GM10266 (cell line): ENCODE measurements at regions not wholly inside any gene's neighbourhood (a gene's known extent, or its start where the extent isn't known, plus 50 kb on each side); places are given as distances from the start of the nearest gene placed in this dataset.

ENCODE experiments used
- DNase-seq: peaks from one replicate; pipeline ENCODE4 v3.0.0; 2012; ENCODE audit errors: extremely low spot score
- CTCF ChIP-seq: IDR thresholded peaks from 2 replicates; pipeline ENCODE4 v1.5.1; 2012; ENCODE audit warnings: mild to moderate bottlenecking, low read depth; ENCODE audit not compliant: control insufficient read depth, insufficient read depth; ENCODE audit errors: missing control alignments

GRCh38 chr5:155759252-155759651, 567.7 kb upstream of the SGCD start:
- DNase-seq, result no peak
- TF ChIP-seq CTCF, result no peak

- no peak for TF ChIP-seq CTCF
- DNase-seq, result no peak
These were observed 567.0 kb upstream of the SGCD start for GRCh38 chr5:155759984-155760383.

DNA sequence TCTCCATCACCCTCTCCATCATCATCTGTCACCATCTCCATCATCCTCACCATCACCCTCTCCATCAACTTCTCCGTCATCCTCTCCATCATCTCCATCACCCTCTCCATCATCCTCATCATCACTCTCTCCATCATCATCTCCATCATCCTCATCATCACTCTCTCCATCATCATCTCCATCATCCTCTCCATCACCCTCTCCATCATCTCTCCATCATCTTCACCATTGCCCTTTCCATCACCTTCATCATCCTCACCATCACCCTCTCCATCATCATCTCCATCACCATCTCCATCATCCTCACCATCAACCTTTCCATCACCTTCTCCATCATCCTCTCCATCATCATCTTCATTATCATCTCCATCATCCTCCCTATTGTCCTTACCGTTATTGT, 565.5 kb upstream of the SGCD start:
- no peak for DNase-seq
- TF ChIP-seq CTCF, result no peak

DNA sequence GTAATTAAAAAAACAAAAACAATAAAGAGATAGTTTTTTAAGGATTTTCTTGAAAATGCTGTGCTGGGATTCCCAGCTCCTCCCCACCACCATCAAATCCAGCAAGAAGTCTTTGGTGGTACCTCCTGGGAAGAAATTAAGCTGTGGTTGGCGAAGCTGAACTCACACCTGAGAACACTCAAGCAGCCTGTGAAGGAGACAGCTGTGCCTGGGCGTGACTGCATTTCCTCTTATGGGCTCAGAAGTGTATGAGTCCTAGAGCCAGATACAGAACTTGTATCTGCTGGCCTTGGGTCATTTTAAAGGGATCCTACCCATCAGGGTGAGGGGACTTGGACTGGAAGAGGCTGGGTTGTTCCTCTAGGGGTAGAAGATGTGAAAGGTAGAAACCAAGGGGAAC, 561.2 kb upstream of the SGCD start:
- TF ChIP-seq CTCF, result no peak
- DNase-seq, result no peak

- no peak for DNase-seq
These were observed 559.5 kb upstream of the SGCD start for GRCh38 chr5:155767470-155767869.

DNA sequence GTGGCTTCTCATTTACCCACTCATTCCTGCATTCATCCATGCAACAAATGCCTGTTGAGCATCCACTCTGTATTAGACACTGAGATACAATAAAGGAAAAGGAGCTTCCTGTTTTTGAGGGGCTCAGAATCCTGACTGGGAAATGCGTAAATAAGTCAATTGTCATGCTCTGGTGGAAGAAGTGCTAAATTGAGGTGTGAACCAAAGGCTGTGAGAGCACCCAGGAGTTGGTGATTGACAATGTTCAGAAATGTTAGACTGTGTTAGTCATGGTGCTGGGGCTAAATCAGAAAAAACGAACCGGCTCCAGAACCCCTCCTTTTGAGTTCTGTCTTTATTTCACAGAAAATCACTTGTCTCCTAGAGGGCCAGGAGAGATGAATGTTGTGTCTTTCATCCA, 558.6 kb upstream of the SGCD start:
- DNase-seq, result no peak
- no peak for TF ChIP-seq CTCF

More at GRCh38 chr5:155767470-155767869, 559.5 kb upstream of the SGCD start:
- TF ChIP-seq CTCF, result no peak

- DNase-seq, result no peak
- TF ChIP-seq CTCF, result no peak
These were observed 554.8 kb upstream of the SGCD start for GRCh38 chr5:155772009-155772662.
